CD4-positive, alpha-beta T cell treated with Interleukin-12 subunit alpha and Interleukin-12 subunit beta, for 1 hour (primary cell): ENCODE measurements at regions not wholly inside any gene's neighbourhood (a gene's known extent, or its start where the extent isn't known, plus 50 kb on each side); places are given as distances from the start of the nearest gene placed in this dataset.

ENCODE experiments used
- DNase-seq: peaks from one replicate; pipeline ENCODE4 v3.0.0-alpha.2; 2020

DNA sequence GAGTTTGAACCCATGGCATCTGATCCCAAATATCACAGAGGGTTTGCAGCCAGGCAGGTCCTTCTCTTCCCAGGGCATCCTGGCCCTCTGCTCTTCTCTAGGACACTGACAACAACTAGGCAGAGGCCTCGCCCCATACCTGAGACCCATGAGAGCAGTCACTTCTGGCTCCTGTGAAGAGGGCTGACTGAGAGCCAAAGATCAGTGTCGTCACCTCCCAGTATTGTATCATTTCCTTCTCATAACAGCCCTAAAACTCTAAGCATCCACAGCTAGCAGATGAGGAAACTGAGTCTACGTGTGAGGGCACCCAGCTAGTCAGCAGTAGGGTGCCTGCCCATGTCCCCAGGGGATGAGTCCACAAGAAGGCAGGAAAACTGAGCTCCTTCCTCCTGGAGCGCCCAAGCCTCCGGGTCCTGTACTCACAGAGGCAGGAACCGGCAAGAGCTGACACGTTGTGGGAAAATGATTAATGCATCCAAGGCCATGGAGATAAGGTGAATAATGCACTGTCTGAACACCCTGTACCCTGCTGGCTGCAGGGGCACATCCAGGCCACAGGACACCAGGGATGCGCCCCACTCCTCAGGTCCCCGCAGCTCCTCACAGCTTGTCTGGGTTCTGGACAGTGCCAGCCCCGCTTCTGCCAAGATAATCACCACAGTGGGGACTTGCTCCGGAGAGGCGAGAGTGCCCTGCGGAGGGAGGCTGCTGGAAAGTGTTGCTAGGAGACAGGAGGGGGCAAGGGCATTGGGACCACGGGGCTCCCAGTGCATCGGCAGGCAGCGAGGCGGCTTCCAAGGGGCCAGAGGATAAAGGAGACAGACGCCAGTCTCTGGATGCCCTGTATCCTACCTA, 340.0 kb downstream of the NPHP4 start:
- DNase-seq, result no peak

DNA sequence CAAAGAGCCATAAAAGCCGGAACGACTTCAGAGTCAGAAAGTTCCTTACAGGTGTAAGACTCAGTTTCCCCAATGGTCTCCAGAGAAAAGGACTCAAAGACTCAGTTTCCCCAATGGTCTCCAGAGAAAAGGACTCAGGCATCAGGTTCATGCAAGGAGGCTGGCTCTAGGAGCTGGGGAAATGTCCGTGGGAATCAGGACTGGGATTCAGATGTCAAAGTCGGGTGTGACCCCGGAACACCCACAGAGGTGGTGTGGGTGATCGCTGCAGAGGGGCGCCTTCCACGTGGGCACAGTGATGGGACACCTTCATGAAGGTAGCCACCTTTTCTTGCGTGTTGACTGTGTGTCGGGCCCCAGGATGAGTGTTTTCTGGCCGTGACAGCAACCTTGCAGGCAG, 340.8 kb downstream of the NPHP4 start:
- no peak for DNase-seq

- no peak for DNase-seq
These were observed 341.2 kb downstream of the NPHP4 start for GRCh38 chr1:5651027-5651410.

DNA sequence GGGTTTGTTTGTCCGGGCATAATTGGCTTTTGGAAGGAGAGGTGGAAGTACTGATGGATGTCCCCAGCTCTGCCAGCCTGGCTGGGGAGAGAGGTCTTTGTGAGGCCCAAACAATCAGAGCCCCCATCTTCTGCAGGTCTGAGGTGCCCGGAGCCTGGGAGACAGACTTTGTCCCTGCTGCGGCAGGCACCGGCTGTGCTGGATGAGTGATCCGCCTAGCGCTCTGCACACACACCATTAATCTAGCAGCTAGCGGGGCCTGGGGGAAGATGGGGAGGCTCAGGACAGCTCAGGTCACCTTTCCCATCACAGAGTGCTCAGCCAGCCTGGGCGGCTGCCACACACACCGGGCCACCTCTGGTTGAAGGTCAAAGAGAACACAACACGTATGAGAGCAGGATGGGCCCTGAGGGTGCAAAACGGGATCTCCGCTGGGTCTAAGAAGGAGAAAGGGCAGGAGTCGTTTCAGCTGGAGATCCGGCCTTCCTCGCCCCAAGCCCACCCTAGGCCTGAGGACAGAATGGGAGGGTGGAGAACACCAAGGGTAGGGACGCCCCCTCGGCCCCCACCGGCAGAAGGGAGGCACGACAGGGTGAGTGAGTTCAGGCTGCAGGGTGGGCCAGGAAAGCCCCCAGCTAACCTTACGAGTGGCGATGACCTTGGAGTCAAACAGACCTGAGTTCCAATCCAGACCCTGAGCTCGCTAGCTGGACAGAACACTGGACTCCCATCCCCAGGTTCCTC, 341.8 kb downstream of the NPHP4 start:
- DNase-seq, result no peak

DNA sequence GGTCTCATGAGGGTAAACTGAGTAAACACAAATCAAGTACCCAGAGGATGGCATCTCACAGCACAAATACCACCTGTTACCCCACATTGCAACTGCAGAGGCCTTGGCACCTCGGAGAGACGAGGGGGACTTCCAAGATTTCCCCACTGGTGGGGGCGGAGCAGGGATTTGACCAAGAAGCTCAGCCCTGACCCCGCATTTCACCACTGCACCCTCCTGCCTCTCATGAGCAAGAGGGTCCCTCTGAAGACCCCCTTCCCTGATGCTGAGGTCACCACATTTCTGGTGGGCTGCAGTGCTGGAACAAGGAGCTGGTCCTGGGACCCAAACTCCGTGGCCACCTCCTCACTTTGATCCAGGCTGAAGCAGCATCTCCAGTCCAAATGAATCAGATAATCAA, 342.4 kb downstream of the NPHP4 start:
- no peak for DNase-seq

DNA sequence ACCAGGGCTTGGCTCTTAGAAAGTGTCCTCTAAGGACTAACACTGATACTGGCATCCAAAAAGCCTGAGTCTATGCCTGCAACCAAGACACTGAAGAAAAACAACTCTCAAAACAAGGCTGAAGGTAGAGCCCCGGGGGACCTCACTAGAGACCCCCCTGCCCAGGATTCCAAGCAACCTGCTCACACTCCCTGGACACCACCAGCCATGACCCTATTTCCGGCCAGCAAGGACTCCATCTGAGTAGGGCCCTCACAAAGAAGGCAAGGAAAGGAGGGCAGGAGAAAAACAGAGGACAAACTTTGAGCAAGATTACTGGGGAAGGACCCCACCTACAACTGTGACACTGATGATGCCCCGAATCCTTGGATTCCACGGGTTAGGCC, 343.1 kb downstream of the NPHP4 start:
- no peak for DNase-seq

DNA sequence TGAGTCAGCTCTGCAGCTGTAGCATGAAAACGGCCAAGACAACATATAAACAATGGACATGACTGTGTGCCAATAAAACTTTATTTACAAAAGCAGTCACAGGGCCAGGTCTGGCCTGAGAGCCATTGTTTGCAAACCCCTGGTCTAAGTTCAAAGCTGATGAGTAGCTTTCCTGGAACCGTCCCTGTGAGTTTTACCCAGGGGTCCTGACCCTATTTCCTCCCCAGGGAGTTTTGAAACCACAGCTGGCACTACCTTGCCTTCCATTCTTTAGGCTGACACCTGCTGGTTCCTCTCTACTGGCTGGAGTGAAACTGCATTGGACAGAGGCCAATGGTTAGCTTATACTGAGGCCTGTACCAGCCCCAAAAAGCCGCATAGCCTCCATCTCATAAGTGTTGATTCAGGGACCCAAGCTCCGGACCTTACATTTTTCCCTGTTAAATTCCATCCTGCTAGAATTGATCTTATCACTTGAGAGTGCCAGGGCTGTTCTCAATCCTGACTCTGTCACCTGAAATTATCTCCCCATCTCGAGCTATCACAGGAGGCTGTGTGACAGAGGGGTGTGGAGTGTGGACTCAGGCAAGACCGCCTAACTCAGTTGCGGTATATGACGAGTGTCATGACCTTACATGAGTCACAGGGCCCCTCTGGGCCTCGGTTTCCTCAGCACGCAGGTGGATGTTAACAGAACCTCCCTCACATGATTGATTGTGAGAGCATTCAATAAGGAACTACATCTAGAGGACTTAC, 343.6 kb downstream of the NPHP4 start:
- no peak for DNase-seq

DNA sequence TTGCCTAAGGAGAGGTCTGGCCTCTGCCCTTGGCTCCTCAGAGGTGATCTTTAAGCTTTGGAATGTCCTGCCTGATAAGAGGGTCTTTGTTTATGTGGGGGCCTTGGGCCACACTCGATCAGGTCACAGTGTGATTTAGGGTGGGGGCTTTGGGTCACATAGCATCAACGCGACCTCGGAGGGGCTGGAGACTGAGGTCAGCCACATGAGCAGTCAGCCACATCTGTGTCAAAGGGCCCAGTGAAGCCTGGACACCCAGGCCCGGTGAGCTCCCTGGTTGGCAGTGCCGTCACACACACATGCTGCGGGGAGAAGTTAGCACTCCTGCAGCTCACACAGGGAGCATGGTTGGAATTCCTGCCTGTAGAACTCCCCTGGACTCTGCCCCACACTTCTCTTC, 345.0 kb downstream of the NPHP4 start:
- no peak for DNase-seq

DNA sequence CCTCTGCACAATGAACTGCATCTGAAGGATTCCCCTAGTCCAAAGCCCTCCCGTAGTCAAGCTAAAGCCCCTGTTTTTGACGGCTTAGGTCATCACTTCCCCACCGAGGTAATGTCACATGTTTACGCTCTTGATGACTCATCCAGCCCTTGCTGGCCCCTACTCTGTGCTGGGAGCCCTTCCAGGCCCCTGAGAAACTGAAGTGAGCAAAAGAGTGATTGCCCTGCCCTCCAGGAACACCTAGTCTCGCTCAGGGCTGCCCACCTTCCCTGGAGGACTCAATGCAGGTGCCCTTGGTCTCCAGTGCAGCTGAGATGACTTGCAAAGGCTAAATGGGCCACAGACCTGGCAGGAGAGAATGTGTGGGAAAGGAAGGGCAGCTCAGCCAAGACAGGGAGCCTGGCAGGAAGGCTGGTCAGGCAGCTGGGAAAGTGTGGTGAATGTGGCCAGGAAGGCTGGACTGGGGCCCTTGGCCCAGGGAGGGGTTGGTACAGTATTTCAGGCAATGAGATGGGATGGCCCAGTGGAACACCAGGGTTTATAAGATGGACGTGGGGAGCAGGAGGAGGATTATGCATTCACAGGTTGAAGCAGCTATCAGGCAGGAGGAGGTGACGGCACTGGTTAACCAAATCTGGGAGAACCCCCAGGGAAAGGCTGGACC, 345.6 kb downstream of the NPHP4 start:
- DNase-seq, result no peak

- DNase-seq, result no peak
These were observed 346.3 kb downstream of the NPHP4 start for GRCh38 chr1:5645929-5646328.

DNA sequence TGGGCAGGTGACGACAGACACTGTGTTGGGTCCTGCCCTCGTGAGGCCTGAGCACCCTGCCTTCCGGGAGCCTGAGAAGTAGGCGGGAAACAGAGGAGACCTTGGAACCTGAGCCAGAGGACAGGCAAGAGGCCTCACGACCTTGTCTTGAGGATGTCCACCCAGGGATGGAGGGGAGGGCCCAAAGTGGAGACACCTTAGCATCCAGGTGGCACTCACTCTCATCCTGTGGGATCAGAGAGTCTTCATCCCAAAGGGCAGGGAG, 347.2 kb downstream of the NPHP4 start:
- no peak for DNase-seq

DNA sequence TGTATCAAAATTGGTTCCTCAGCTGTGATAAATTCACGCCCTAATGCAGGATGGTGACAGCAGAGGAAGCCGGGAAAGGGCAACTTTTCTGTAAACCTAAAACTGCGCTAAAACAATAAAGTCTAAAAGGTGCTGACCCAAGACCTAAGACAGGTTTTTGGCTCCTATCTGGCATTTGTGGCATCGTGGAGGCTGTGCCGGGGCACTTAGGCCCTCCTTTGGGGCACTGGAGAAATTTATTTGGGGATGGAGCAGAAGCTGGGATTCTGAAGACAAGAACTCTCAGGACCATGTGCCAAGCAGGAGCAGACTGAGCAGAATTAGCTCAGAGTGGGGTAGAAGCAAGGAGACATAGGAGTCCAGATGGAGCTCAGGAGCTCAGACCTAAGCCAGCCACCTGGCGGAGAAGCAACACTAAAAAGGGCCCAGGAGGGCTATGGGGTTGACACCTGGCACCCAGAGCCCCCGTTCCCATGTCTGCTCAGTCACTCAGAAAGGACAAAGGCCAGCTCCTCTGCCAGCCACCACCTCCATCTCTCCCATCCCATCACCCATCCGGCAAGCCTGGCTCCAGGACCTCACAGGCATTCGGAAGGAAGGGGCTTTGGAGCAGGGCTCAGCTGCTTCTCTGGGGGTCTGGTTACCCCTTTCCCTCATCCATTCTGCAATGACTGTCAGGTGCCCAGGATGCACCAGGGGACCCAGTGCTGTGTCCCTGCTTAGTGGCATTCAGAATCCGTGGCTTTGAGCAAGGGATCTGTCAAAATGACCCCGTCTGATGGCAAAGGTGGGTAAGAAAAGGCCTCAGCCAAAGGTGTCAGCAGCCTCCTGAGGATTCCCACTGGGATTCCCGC, 347.7 kb downstream of the NPHP4 start:
- no peak for DNase-seq

GRCh38 chr1:5643360-5644107, 348.7 kb downstream of the NPHP4 start:
- DNase-seq, result no peak

GRCh38 chr1:5640845-5641244, 351.4 kb downstream of the NPHP4 start:
- peak; percentile 10 for DNase-seq

DNA sequence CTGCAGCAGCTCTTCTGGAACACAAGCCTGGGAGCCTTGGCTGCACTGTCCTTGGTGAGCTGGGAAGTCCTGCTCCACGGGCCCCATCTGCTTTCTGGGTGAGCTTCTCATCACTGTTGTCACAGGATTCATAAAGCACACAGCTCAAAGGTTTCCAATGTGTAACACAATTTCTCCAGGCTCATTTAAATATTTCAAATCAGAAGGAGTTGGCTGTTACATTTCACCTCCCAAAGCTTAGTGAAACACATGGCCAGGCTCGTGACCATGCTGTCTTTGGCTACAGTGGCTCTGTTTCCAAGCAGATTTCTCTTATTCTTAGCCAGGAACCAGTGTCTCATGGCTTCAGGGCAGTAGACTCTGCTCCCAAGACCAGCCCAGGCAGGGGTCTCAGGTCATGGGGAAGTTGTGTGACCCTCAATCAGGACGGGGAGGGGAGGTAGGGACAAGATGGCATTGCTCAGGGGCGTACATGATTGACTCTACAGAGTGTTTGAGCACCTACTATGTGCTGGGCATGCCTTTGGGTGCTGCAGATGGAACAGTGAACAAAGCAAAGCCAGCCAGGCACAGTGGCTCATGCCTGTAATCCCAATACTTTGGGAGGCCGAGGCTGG, 353.0 kb downstream of the NPHP4 start:
- no peak for DNase-seq

DNA sequence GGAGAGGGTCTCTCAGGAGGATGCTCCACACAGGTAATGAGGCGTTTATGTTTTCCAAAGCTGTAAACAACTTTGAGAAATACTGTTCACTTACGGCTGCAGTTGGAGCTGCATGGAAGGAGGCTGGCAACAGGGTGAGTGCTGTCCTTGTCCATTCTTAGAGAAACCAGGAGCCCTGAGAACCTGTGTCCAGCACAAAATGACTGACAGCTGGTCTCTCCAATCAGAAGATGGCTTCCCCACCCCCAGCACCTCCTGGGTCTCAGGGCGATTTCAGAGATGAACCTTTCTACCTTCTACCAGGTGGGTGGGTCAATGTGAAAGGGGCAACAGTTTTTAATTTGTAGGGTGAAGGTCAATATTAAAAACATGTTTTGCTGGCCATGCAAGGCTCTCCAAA, 353.6 kb downstream of the NPHP4 start:
- DNase-seq, result no peak

DNA sequence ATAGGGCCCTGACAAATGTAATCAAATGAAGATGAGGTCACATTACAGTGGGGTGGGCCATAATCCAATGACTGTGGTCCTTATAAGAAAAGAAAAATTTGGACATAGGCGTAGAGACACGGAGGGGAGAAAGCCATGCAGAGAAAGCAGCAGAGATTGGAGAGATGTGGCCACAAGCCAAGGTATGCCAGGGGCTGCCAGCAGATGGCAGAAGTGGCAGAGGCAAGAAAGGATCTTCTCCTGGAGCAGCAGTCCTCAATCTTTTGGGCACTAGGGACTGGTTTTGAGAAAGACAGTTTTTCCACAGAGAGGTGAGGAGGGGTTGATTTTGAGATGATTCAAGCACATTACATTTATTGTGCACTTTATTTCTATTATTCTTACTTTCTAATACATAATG, 355.1 kb downstream of the NPHP4 start:
- peak; percentile 42 for DNase-seq

GRCh38 chr1:5634893-5635292, 357.3 kb downstream of the NPHP4 start:
- DNase-seq, result no peak

DNA sequence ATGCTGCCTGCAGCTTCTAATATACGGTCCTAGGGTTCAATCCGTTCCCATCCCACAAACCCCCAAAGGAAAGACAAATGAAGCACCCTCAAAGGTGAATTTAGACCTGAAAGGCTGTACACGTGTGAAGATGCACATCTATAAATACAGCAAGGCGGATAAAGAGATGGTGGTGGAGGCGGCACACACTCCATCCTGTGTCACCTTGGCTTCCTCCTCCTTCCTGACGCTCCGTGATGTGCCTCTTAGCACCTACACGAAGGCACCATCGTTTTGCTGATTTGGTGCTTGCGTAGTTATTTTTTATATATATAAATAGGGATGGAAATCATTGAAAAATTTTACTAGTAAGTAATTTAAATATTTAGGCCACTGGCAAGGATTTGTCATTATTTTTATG, 359.4 kb downstream of the NPHP4 start:
- no peak for DNase-seq

GRCh38 chr1:5632224-5632623, 360.0 kb downstream of the NPHP4 start:
- DNase-seq, result no peak

DNA sequence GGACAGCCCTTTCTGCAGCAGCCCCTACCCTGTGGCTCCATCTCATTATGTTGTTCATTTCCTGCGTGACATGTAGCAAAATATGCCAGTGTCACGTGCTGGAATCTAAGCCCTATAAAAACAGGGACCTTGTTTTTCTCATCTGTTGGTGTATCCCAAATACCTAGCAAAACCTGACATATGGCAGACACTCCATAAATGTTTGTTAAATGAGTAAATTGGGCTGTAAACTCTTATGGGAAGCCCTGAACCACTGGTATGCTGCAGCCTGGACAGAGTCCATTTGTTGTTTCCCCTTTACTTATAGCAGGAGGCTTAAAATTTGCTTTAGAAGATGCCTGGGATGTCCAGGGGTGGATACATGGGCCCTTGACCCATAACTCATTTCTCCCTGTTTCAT, 363.8 kb downstream of the NPHP4 start:
- DNase-seq, result no peak
